Erythroblast (primary cell): ENCODE measurements at regions not wholly inside any gene's neighbourhood (a gene's known extent, or its start where the extent isn't known, plus 50 kb on each side); places are given as distances from the start of the nearest gene placed in this dataset.

Experiments used
- GATA1 ChIP-seq: IDR thresholded peaks from 2 replicates; pipeline ENCODE4 v1.6.1; 2011; ENCODE audit warnings: low read depth, mild to moderate bottlenecking, control low read depth, low read length, moderate library complexity
- POLR2A ChIP-seq: IDR thresholded peaks from 2 replicates; pipeline ENCODE4 v1.6.1; 2011; ENCODE audit warnings: mild to moderate bottlenecking, low read length

DNA sequence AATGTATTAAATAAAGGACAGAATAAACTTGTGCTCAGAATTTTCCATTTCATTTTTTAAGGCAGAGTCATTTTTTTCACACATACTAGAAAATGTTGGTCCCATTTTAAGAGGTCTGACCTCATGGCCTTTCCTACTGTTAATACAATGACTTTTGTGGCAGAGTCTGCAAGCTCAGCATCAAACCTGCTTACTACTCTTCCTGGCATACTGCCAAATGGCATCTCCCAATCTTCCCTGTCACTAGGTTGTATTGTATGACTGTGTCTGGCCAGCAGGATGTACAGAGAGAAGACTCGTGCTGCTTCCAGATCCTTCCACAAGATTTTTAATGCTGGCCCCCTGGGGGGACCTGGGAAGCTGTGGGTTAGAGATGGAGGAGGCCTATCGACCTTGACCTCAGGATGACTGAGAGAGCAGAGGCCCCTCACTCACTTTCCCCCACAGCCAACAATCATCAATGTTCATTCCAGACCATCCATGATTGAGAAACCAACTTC is 64.7 kb downstream of the BARX1 start:
- TF ChIP-seq POLR2A (no peak), GATA1 (no peak)
